GM12864 (cell line): ENCODE measurements at regions not wholly inside any gene's neighbourhood (a gene's known extent, or its start where the extent isn't known, plus 50 kb on each side); places are given as distances from the start of the nearest gene placed in this dataset.

Experiments
- DNase-seq: peaks from one replicate; pipeline ENCODE4 v3.0.0-alpha.2; 2011; ENCODE audit warnings: low read depth
- H3K4me3 ChIP-seq: 2 replicates; pipeline ENCODE4 v1.5.1; 2011; ENCODE audit warnings: mild to moderate bottlenecking, low read depth, low read length, control low read depth
- CTCF ChIP-seq: IDR thresholded peaks from 2 replicates; pipeline ENCODE4 v1.5.1; 2011; ENCODE audit warnings: low read depth, mild to moderate bottlenecking, moderate library complexity, low read length, control low read depth, inconsistent platforms; ENCODE audit errors: missing control alignments

GRCh38 chr5:53378190-53378589, 102.2 kb upstream of the FST start:
- DNase-seq, result no peak
- no peak overlapping the region for H3K4me3 ChIP-seq
- TF ChIP-seq CTCF, result no peak

- no peak for DNase-seq
- no peak for TF ChIP-seq CTCF
- H3K4me3 ChIP-seq, result no peak overlapping the region
Observed at GRCh38 chr5:53378590-53379247, 101.7 kb upstream of the FST start.

- no peak overlapping the region for H3K4me3 ChIP-seq
- TF ChIP-seq CTCF, result no peak
- DNase-seq, result no peak
Observed at GRCh38 chr5:53386341-53386740, 94.1 kb upstream of the FST start.

GRCh38 chr5:53389093-53389492, 91.3 kb upstream of the FST start:
- no peak for DNase-seq
- no peak overlapping the region for H3K4me3 ChIP-seq
- no peak for TF ChIP-seq CTCF

GRCh38 chr5:53392073-53392472, 88.4 kb upstream of the FST start:
- DNase-seq, result no peak
- no peak for TF ChIP-seq CTCF
- H3K4me3 ChIP-seq, result no peak overlapping the region

- no peak for TF ChIP-seq CTCF
- H3K4me3 ChIP-seq, result no peak overlapping the region
Observed at GRCh38 chr5:53394808-53395207, 85.6 kb upstream of the FST start.

GRCh38 chr5:53397141-53397757, 83.2 kb upstream of the FST start:
- DNase-seq, result no peak
- no peak for TF ChIP-seq CTCF
- H3K4me3 ChIP-seq, result no peak overlapping the region

More at GRCh38 chr5:53394808-53395207, 85.6 kb upstream of the FST start:
- no peak for DNase-seq
